Suprapubic skin (tissue), 4 donors: ENCODE measurements at regions not wholly inside any gene's neighbourhood (a gene's known extent, or its start where the extent isn't known, plus 50 kb on each side); places are given as distances from the start of the nearest gene placed in this dataset.

Experiments used
- CTCF ChIP-seq, 2 donors: fragments of 200-600 bp in 1 of 2; fragments of 450-650 bp in 1 of 2; sonication (generic) in 1 of 2; IDR thresholded peaks; one replicate each; pipeline ENCODE4 v1.5.1; 2016 to 2019; ENCODE audit warnings: antibody characterized with exemption in 2 of 2, mild to moderate bottlenecking in 1 of 2, moderate library complexity in 1 of 2
- POLR2A ChIP-seq, 2 donors: fragments of 450-650 bp; IDR thresholded peaks; one replicate each; pipeline ENCODE4 v1.6.1; 2017; ENCODE audit warnings: antibody characterized with exemption in 2 of 2, mild to moderate bottlenecking in 2 of 2, moderate library complexity in 2 of 2
- POLR2AphosphoS5 ChIP-seq, 3 donors: sonication (generic); formaldehyde crosslinking; IDR thresholded peaks; one replicate each; pipeline ENCODE4 v1.6.1; 2017; ENCODE audit warnings: antibody characterized with exemption in 3 of 3

GRCh38 chr14:54102530-54102929 lies 145.9 kb upstream of the BMP4 start:
- TF ChIP-seq CTCF (IDR thresholded peaks at IDR 0.05) (no peak), POLR2A (IDR thresholded peaks at IDR 0.05) (no peak), POLR2AphosphoS5 (IDR thresholded peaks at IDR 0.05) (no peak)
